ENCODE measurements at regions not wholly inside any gene's neighbourhood (a gene's known extent, or its start where the extent isn't known, plus 50 kb on each side); places are given as distances from the start of the nearest gene placed in this dataset.
"Not testable (repeated sequence)": the region's sequence is repeated elsewhere in the genome, so short reads cannot be mapped to it uniquely, and the experiment has no call there.

- in situ Hi-C loops (cut with MboI; ENCODE audit: low sequenced_read_pairs, unreplicated experiment) = no loop called here
- no peak for TF ChIP-seq CTCF (IDR thresholded peaks at IDR 0.05; ENCODE audit: borderline replicate concordance, control extremely low read depth, extremely low read depth, insufficient read depth, missing control alignments)
- no peak for DNase-seq (ENCODE audit: low spot score)
These were observed 90.0 kb upstream of the RORB start for GRCh38 chr9:74407166-74407565.

GRCh38 chr9:74412236-74412979 is 84.7 kb upstream of the RORB start:
- in situ Hi-C loops (cut with MboI; ENCODE audit: low sequenced_read_pairs, unreplicated experiment) = no loop called here
- TF ChIP-seq CTCF (IDR thresholded peaks at IDR 0.05; ENCODE audit: borderline replicate concordance, control extremely low read depth, extremely low read depth, insufficient read depth, missing control alignments) = no peak
- DNase-seq (ENCODE audit: low spot score) = no peak

GRCh38 chr9:74413876-74414275 is 83.3 kb upstream of the RORB start:
- in situ Hi-C loops (cut with MboI; ENCODE audit: low sequenced_read_pairs, unreplicated experiment) = no loop called here
- no peak for TF ChIP-seq CTCF (IDR thresholded peaks at IDR 0.05; ENCODE audit: borderline replicate concordance, control extremely low read depth, extremely low read depth, insufficient read depth, missing control alignments)

GRCh38 chr9:74414325-74414724 is 82.8 kb upstream of the RORB start:
- no peak for TF ChIP-seq CTCF (IDR thresholded peaks at IDR 0.05; ENCODE audit: borderline replicate concordance, control extremely low read depth, extremely low read depth, insufficient read depth, missing control alignments)
- no peak for DNase-seq (ENCODE audit: low spot score)
- in situ Hi-C loops (cut with MboI; ENCODE audit: low sequenced_read_pairs, unreplicated experiment) = no loop called here

More at GRCh38 chr9:74413876-74414275, 83.3 kb upstream of the RORB start:
- DNase-seq (ENCODE audit: low spot score) = no peak

- no peak for TF ChIP-seq CTCF (IDR thresholded peaks at IDR 0.05; ENCODE audit: borderline replicate concordance, control extremely low read depth, extremely low read depth, insufficient read depth, missing control alignments)
- in situ Hi-C loops (cut with MboI; ENCODE audit: low sequenced_read_pairs, unreplicated experiment) = no loop called here
These were observed 81.1 kb upstream of the RORB start for GRCh38 chr9:74415995-74416394.

GRCh38 chr9:74424488-74424887 is 72.6 kb upstream of the RORB start:
- in situ Hi-C loops (cut with MboI; ENCODE audit: low sequenced_read_pairs, unreplicated experiment); DNase-seq (ENCODE audit: low spot score): not testable (repeated sequence)

More at GRCh38 chr9:74415995-74416394, 81.1 kb upstream of the RORB start:
- DNase-seq (ENCODE audit: low spot score) = no peak

- TF ChIP-seq CTCF (IDR thresholded peaks at IDR 0.05; ENCODE audit: borderline replicate concordance, control extremely low read depth, extremely low read depth, insufficient read depth, missing control alignments) = no peak
- in situ Hi-C loops (cut with MboI; ENCODE audit: low sequenced_read_pairs, unreplicated experiment) = no loop called here
- DNase-seq (ENCODE audit: low spot score) = no peak
These were observed 65.7 kb upstream of the RORB start for GRCh38 chr9:74431467-74431866.
